GM04504 (cell line): ENCODE measurements at regions not wholly inside any gene's neighbourhood (a gene's known extent, or its start where the extent isn't known, plus 50 kb on each side); places are given as distances from the start of the nearest gene placed in this dataset.

Source experiments
- DNase-seq: peaks from one replicate; pipeline ENCODE4 v3.0.0-alpha.2; 2012; ENCODE audit warnings: low read depth

GRCh38 chr9:80465556-80465955 is 893.8 kb downstream of the TLE4 start:
- no peak for DNase-seq

- DNase-seq = no peak
Measured at GRCh38 chr9:80449513-80449912, 877.7 kb downstream of the TLE4 start.

GRCh38 chr9:80448996-80449395 is 877.2 kb downstream of the TLE4 start:
- DNase-seq = no peak

- no peak for DNase-seq
Measured at GRCh38 chr9:80447876-80448275, 876.1 kb downstream of the TLE4 start.

GRCh38 chr9:80440724-80441123 is 869.0 kb downstream of the TLE4 start:
- DNase-seq = no peak

GRCh38 chr9:80437825-80438224 is 866.1 kb downstream of the TLE4 start:
- DNase-seq = no peak

- no peak for DNase-seq
Measured at GRCh38 chr9:80437091-80437640, 865.4 kb downstream of the TLE4 start.

- no peak for DNase-seq
Measured at GRCh38 chr9:80435591-80435990, 863.8 kb downstream of the TLE4 start.

- no peak for DNase-seq
Measured at GRCh38 chr9:80426992-80427391, 855.2 kb downstream of the TLE4 start.

- DNase-seq = no peak
Measured at GRCh38 chr9:80417211-80417773, 845.5 kb downstream of the TLE4 start.

GRCh38 chr9:80410106-80410505 is 838.3 kb downstream of the TLE4 start:
- DNase-seq = no peak

GRCh38 chr9:80407220-80407619 is 835.5 kb downstream of the TLE4 start:
- DNase-seq = no peak

GRCh38 chr9:80401243-80401642 is 829.5 kb downstream of the TLE4 start:
- no peak for DNase-seq

- no peak for DNase-seq
Measured at GRCh38 chr9:80400624-80401230, 829.0 kb downstream of the TLE4 start.

- DNase-seq = no peak
Measured at GRCh38 chr9:80399606-80400005, 827.8 kb downstream of the TLE4 start.

- DNase-seq = no peak
Measured at GRCh38 chr9:80387828-80388227, 816.1 kb downstream of the TLE4 start.

GRCh38 chr9:80385246-80385645 is 813.5 kb downstream of the TLE4 start:
- no peak for DNase-seq

GRCh38 chr9:80383331-80383730 is 811.6 kb downstream of the TLE4 start:
- no peak for DNase-seq

- DNase-seq = no peak
Measured at GRCh38 chr9:80382211-80382891, 810.6 kb downstream of the TLE4 start.

- no peak for DNase-seq
Measured at GRCh38 chr9:80380301-80380700, 808.5 kb downstream of the TLE4 start.

- no peak for DNase-seq
Measured at GRCh38 chr9:80378669-80379293, 807.0 kb downstream of the TLE4 start.

- DNase-seq = no peak
Measured at GRCh38 chr9:80376180-80376579, 804.4 kb downstream of the TLE4 start.

GRCh38 chr9:80375477-80375876 is 803.7 kb downstream of the TLE4 start:
- no peak for DNase-seq
